ENCODE measurements at regions not wholly inside any gene's neighbourhood (a gene's known extent, or its start where the extent isn't known, plus 50 kb on each side); places are given as distances from the start of the nearest gene placed in this dataset.

DNA sequence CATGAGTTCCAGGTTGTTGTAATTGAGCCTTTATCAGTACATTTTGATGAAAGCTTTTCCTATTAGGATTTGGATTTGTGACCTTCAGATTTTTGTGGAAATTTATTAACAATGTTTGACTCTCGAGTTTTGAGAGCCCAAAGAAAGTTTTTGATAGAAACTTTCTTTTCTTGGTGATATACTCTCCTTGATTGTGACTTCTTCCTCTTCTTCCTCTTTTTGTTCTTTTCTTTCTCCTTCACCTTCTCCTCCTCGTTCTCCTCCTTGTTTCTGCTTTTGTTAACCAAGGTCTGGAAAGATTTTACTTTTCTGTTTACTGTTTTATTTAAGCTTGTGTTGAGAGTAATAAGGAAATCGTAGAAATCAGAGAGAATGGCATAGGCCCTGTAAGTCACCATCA, 182.4 kb downstream of the TRIM27 start:
- TF ChIP-seq, protein P1, sequence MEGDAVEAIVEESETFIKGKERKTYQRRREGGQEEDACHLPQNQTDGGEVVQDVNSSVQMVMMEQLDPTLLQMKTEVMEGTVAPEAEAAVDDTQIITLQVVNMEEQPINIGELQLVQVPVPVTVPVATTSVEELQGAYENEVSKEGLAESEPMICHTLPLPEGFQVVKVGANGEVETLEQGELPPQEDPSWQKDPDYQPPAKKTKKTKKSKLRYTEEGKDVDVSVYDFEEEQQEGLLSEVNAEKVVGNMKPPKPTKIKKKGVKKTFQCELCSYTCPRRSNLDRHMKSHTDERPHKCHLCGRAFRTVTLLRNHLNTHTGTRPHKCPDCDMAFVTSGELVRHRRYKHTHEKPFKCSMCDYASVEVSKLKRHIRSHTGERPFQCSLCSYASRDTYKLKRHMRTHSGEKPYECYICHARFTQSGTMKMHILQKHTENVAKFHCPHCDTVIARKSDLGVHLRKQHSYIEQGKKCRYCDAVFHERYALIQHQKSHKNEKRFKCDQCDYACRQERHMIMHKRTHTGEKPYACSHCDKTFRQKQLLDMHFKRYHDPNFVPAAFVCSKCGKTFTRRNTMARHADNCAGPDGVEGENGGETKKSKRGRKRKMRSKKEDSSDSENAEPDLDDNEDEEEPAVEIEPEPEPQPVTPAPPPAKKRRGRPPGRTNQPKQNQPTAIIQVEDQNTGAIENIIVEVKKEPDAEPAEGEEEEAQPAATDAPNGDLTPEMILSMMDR (IDR thresholded peaks at IDR 0.05; ENCODE audit: borderline replicate concordance, control extremely low read depth, extremely low read depth, insufficient read depth, missing control alignments): no peak
- in situ Hi-C loops (cut with MboI; ENCODE audit: low sequenced_read_pairs, unreplicated experiment): no loop called here
- DNase-seq (ENCODE audit: low spot score): no peak

DNA sequence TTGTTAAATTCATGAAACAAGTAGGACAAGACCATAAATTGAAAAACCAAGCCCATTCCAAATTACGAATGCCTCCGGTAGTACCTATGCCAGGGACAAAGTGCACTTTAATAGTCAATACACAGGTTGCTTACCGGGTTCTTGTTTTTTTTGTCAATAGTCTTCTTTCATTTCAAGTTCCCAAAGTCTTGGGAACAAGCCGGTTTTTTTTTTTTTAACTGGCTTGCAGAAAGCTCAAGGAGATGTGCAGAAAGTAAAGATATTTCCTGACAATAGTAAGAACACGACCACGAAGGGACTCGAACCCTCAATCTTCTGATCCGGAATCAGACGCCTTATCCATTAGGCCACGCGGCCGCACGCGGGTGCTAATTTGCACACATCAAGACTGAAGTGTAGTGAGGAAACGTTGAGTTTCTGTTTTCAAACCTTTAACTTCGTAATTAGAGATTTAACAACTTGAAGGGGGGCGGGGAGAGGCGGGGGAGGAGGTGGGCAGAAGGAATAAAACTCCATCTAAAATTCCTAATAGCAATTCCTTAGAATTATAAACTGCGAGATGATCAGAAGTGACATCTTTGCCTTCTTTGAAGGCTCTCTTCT, 181.0 kb downstream of the TRIM27 start:
- DNase-seq (ENCODE audit: low spot score): no peak
- in situ Hi-C loops (cut with MboI; ENCODE audit: low sequenced_read_pairs, unreplicated experiment): no loop called here
- TF ChIP-seq, protein P1 (IDR thresholded peaks at IDR 0.05; ENCODE audit: borderline replicate concordance, control extremely low read depth, extremely low read depth, insufficient read depth, missing control alignments): no peak

DNA sequence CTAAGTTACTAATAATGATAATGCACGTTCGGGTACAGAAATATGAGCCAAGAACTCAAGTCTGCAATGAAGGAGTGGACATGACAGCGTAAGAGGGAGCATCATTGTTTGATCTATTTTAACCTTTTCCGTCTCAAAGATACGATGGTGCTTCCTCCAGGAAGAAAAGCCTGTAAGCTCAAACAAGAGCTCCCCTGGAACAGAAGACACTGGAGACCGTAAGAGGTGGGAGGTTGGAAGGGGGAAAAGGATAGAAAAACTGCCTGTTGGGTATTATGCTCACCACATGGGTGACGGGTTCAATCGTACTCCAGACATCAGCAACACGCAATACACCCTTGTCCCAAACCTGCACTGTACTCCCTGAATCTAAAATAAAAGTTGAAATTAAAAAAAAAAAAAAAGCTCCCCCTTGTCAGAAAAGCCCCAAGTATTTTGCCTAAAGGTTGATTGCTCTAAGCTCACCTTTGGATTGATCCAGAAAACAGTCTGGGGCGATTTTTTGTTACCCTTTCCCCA, 180.5 kb downstream of the TRIM27 start:
- DNase-seq (ENCODE audit: low spot score): no peak
- TF ChIP-seq, protein P1 (IDR thresholded peaks at IDR 0.05; ENCODE audit: borderline replicate concordance, control extremely low read depth, extremely low read depth, insufficient read depth, missing control alignments): no peak
- in situ Hi-C loops (cut with MboI; ENCODE audit: low sequenced_read_pairs, unreplicated experiment): no loop called here

DNA sequence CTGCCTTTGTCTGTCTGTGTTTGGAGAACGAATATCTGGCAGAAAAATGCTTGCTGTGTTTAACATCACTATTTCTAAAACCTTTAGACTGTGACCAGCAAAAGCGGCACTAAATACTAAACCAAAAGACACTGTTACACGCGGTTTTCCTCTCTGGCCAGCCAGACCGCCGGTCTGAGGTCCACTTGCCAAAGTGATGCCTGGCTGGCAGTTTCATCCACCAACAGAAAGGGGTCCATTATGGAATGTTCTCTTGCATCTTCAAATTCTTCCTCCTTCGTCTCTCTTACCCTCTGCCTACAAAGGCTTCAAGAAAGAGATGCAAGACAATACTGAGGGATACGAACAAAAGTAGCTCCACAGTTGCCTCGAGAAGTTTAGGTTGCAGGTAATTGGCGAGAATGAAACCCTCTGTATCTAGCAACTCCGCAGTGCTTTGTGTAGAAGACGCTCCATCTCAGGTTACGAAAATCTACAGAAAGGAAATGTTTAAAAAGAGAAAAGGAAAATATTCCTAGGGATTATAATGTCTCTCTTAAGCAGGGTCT, 176.6 kb downstream of the TRIM27 start:
- DNase-seq (ENCODE audit: low spot score): no peak
- TF ChIP-seq, protein P1 (IDR thresholded peaks at IDR 0.05; ENCODE audit: borderline replicate concordance, control extremely low read depth, extremely low read depth, insufficient read depth, missing control alignments): no peak
- in situ Hi-C loops (cut with MboI; ENCODE audit: low sequenced_read_pairs, unreplicated experiment): no loop called here

DNA sequence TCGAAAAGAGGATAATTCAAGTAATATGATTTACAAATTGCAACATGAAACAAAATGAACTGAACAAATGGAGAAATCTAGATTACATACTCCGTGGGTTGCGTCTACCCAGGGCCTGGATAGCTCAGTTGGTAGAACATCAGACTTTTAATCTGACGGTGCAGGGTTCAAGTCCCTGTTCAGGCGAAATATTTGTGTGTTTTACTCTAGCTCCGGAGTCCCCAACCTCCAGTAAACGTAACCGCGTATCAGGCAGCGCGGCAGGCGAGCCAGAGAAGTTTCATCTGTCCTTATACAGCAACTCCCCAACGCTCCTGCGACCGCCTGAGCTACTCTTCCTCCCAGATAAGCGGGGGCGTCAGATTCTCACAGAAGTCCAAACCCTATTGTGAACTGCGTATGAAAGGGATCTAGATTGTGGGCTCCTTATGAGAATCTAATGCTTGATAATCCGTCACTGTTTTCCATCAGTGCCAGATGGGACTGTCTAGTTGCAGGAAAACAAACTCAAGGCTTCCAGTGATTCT, 176.1 kb downstream of the TRIM27 start:
- in situ Hi-C loops (cut with MboI; ENCODE audit: low sequenced_read_pairs, unreplicated experiment): no loop called here
- TF ChIP-seq, protein P1 (IDR thresholded peaks at IDR 0.05; ENCODE audit: borderline replicate concordance, control extremely low read depth, extremely low read depth, insufficient read depth, missing control alignments): no peak
- no peak for DNase-seq (ENCODE audit: low spot score)

DNA sequence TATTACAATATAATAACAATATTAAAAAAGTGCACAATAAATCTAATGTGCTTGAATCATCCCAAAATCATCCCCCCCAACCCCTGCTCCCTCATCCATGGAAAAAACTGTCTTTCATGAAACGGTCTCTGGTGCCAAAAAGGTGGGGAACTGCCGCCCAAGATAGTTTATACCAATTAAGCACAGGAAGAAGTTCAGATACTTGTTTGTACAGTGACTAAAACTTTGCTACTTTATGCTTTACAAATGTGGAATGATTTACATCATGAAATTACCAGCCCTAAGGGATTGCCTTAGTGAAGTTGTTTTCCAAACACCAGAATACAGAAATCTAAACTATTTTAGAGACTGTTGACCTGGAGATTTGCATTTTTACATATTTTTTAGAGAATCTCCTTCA, 175.6 kb downstream of the TRIM27 start:
- TF ChIP-seq, protein P1 (IDR thresholded peaks at IDR 0.05; ENCODE audit: borderline replicate concordance, control extremely low read depth, extremely low read depth, insufficient read depth, missing control alignments): no peak
- DNase-seq (ENCODE audit: low spot score): no peak
- in situ Hi-C loops (cut with MboI; ENCODE audit: low sequenced_read_pairs, unreplicated experiment): no loop called here

All from GM13976 (cell line).